NCI-H526 treated with DMSO at 0.1 percent for 48 hours (cell line): ENCODE measurements at regions not wholly inside any gene's neighbourhood (a gene's known extent, or its start where the extent isn't known, plus 50 kb on each side); places are given as distances from the start of the nearest gene placed in this dataset.

Source experiments
- DNase-seq: peaks from one replicate; lab custom pipeline; 2025; lab: John Stamatoyannopoulos, UW

GRCh38 chr12:115129727-115130126 is 445.8 kb upstream of the TBX3 start:
- no peak for DNase-seq

- no peak for DNase-seq
These were observed 437.1 kb upstream of the TBX3 start for GRCh38 chr12:115121053-115121452.

- DNase-seq: no peak
These were observed 434.3 kb upstream of the TBX3 start for GRCh38 chr12:115118177-115118724.

GRCh38 chr12:115114140-115114539 is 430.2 kb upstream of the TBX3 start:
- DNase-seq: no peak

- no peak for DNase-seq
These were observed 425.9 kb upstream of the TBX3 start for GRCh38 chr12:115109863-115110262.

- DNase-seq: no peak
These were observed 424.4 kb upstream of the TBX3 start for GRCh38 chr12:115108129-115109100.

- DNase-seq: no peak
These were observed 420.2 kb upstream of the TBX3 start for GRCh38 chr12:115103884-115104883.

- no peak for DNase-seq
These were observed 418.5 kb upstream of the TBX3 start for GRCh38 chr12:115102450-115102849.

- no peak for DNase-seq
These were observed 417.5 kb upstream of the TBX3 start for GRCh38 chr12:115101520-115101919.

- DNase-seq: no peak
These were observed 413.4 kb upstream of the TBX3 start for GRCh38 chr12:115097416-115097815.

- no peak for DNase-seq
These were observed 412.8 kb upstream of the TBX3 start for GRCh38 chr12:115096588-115097397.

GRCh38 chr12:115095073-115095748 is 411.2 kb upstream of the TBX3 start:
- DNase-seq: no peak

GRCh38 chr12:115094163-115094816 is 410.3 kb upstream of the TBX3 start:
- no peak for DNase-seq

GRCh38 chr12:115093261-115093660 is 409.3 kb upstream of the TBX3 start:
- DNase-seq: no peak

GRCh38 chr12:115090783-115091182 is 406.8 kb upstream of the TBX3 start:
- no peak for DNase-seq

- no peak for DNase-seq
These were observed 405.2 kb upstream of the TBX3 start for GRCh38 chr12:115088995-115089841.

- DNase-seq: no peak
These were observed 404.5 kb upstream of the TBX3 start for GRCh38 chr12:115088328-115088994.

- DNase-seq: no peak
These were observed 401.6 kb upstream of the TBX3 start for GRCh38 chr12:115085594-115085993.

- no peak for DNase-seq
These were observed 395.8 kb upstream of the TBX3 start for GRCh38 chr12:115079760-115080159.
